ENCODE measurements at regions not wholly inside any gene's neighbourhood (a gene's known extent, or its start where the extent isn't known, plus 50 kb on each side); places are given as distances from the start of the nearest gene placed in this dataset.

DNA sequence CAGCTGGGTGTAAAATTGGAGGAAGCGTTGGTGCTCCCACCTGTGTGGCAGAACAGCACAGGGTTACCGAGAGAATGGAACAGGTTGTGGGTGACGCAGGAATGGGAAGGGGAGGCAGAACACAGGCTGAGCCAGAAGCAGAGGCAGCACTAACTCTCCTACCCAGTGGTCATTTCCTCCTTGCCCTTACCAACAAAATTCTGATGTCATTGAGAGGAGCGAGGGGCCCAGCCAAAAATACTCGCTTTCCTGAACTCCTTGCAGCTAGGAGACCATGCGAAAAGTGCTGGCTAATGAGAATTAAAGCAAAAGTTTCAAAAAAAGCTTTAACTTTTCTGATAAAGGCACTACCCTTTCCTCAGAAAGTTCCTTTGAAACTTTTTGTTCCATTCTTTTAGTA is 54.4 kb upstream of the HMGA2 start:
- peaks cover 2% of the 10 kb centered on the region for H3K9me3 Mint-ChIP-seq
- no peaks in the 10 kb centered on the region for H3K36me3 Mint-ChIP-seq
- no peak for DNase-seq (ENCODE audit: low spot score in 2 of 2, unreplicated experiment in 2 of 2)
- H3K27ac Mint-ChIP-seq = no peak overlapping the region
- TF ChIP-seq, protein P1, sequence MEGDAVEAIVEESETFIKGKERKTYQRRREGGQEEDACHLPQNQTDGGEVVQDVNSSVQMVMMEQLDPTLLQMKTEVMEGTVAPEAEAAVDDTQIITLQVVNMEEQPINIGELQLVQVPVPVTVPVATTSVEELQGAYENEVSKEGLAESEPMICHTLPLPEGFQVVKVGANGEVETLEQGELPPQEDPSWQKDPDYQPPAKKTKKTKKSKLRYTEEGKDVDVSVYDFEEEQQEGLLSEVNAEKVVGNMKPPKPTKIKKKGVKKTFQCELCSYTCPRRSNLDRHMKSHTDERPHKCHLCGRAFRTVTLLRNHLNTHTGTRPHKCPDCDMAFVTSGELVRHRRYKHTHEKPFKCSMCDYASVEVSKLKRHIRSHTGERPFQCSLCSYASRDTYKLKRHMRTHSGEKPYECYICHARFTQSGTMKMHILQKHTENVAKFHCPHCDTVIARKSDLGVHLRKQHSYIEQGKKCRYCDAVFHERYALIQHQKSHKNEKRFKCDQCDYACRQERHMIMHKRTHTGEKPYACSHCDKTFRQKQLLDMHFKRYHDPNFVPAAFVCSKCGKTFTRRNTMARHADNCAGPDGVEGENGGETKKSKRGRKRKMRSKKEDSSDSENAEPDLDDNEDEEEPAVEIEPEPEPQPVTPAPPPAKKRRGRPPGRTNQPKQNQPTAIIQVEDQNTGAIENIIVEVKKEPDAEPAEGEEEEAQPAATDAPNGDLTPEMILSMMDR (IDR thresholded peaks at IDR 0.05; ENCODE audit: unreplicated experiment) = no peak
- no peaks in the 10 kb centered on the region for H3K27me3 Mint-ChIP-seq (ENCODE audit: low read depth)
- peaks cover 4% of the 10 kb centered on the region for H3K4me1 Mint-ChIP-seq
- no peak overlapping the region for H3K4me3 Mint-ChIP-seq

Data from mesothelial cell of epicardium (in vitro differentiated cells).